D721Med (cell line): ENCODE measurements at regions not wholly inside any gene's neighbourhood (a gene's known extent, or its start where the extent isn't known, plus 50 kb on each side); places are given as distances from the start of the nearest gene placed in this dataset.
"Not testable (repeated sequence)": the region's sequence is repeated elsewhere in the genome, so short reads cannot be mapped to it uniquely, and the experiment has no call there.

Source experiments
- DNase-seq: peaks from one replicate; pipeline ENCODE4 v3.0.0; 2011; ENCODE audit warnings: low spot score; ENCODE audit not compliant: insufficient read length
- FAIRE-seq: peaks from 2 replicates; lab custom pipeline; 2011; peaks lifted over from hg19 to GRCh38; lab: Jason Lieb, UNC
- CTCF ChIP-seq: IDR thresholded peaks from 2 replicates; pipeline ENCODE4 v1.5.1; 2012; ENCODE audit warnings: mild to moderate bottlenecking, control low read depth; ENCODE audit not compliant: insufficient read depth; ENCODE audit errors: missing control alignments

- FAIRE-seq (no peak), DNase-seq (no peak)
- TF ChIP-seq CTCF: no peak
Observed at GRCh38 chr10:35971397-35971796, 329.3 kb upstream of the FZD8 start.

- TF ChIP-seq CTCF: no peak
- no peak for DNase-seq
- no peak for FAIRE-seq
Observed at GRCh38 chr10:35963685-35964084, 321.6 kb upstream of the FZD8 start.

GRCh38 chr10:35961501-35961900, 319.4 kb upstream of the FZD8 start:
- TF ChIP-seq CTCF: no peak
- DNase-seq (no peak), FAIRE-seq (no peak)

GRCh38 chr10:35959252-35959651, 317.2 kb upstream of the FZD8 start:
- TF ChIP-seq CTCF: no peak
- DNase-seq (no peak), FAIRE-seq (no peak)

- not testable (repeated sequence) for DNase-seq, FAIRE-seq
Observed at GRCh38 chr10:35958609-35959008, 316.5 kb upstream of the FZD8 start.

- DNase-seq: no peak
- no peak for FAIRE-seq
Observed at GRCh38 chr10:35950701-35951100, 308.6 kb upstream of the FZD8 start.

GRCh38 chr10:35950226-35950625, 308.1 kb upstream of the FZD8 start:
- no peak for TF ChIP-seq CTCF
- DNase-seq: no peak
- FAIRE-seq: no peak

More at GRCh38 chr10:35950701-35951100, 308.6 kb upstream of the FZD8 start:
- TF ChIP-seq CTCF: no peak

- TF ChIP-seq CTCF: no peak
- FAIRE-seq (no peak), DNase-seq (no peak)
Observed at GRCh38 chr10:35949811-35950211, 307.7 kb upstream of the FZD8 start.
